ENCODE measurements at regions not wholly inside any gene's neighbourhood (a gene's known extent, or its start where the extent isn't known, plus 50 kb on each side); places are given as distances from the start of the nearest gene placed in this dataset.

- no peak for DNase-seq (ENCODE audit: low spot score)
- in situ Hi-C loops (cut with MboI; ENCODE audit: low sequenced_read_pairs, unreplicated experiment): no loop called here
- TF ChIP-seq CTCF (IDR thresholded peaks at IDR 0.05; ENCODE audit: borderline replicate concordance, control extremely low read depth, extremely low read depth, insufficient read depth, missing control alignments): no peak
Observed at GRCh38 chr21:38075833-38076587, 159.8 kb upstream of the KCNJ6 start.

GRCh38 chr21:38077569-38077968, 161.3 kb upstream of the KCNJ6 start:
- in situ Hi-C loops (cut with MboI; ENCODE audit: low sequenced_read_pairs, unreplicated experiment): no loop called here
- DNase-seq (ENCODE audit: low spot score): no peak
- TF ChIP-seq CTCF (IDR thresholded peaks at IDR 0.05; ENCODE audit: borderline replicate concordance, control extremely low read depth, extremely low read depth, insufficient read depth, missing control alignments): no peak

- TF ChIP-seq CTCF (IDR thresholded peaks at IDR 0.05; ENCODE audit: borderline replicate concordance, control extremely low read depth, extremely low read depth, insufficient read depth, missing control alignments): no peak
- in situ Hi-C loops (cut with MboI; ENCODE audit: low sequenced_read_pairs, unreplicated experiment): no loop called here
Observed at GRCh38 chr21:38080888-38081287, 164.6 kb upstream of the KCNJ6 start.

GRCh38 chr21:38081708-38082107, 165.5 kb upstream of the KCNJ6 start:
- TF ChIP-seq CTCF (IDR thresholded peaks at IDR 0.05; ENCODE audit: borderline replicate concordance, control extremely low read depth, extremely low read depth, insufficient read depth, missing control alignments): no peak
- in situ Hi-C loops (cut with MboI; ENCODE audit: low sequenced_read_pairs, unreplicated experiment): no loop called here
- DNase-seq (ENCODE audit: low spot score): no peak

More at GRCh38 chr21:38080888-38081287, 164.6 kb upstream of the KCNJ6 start:
- DNase-seq (ENCODE audit: low spot score): no peak

GRCh38 chr21:38082936-38083485, 166.8 kb upstream of the KCNJ6 start:
- in situ Hi-C loops (cut with MboI; ENCODE audit: low sequenced_read_pairs, unreplicated experiment): no loop called here
- no peak for TF ChIP-seq CTCF (IDR thresholded peaks at IDR 0.05; ENCODE audit: borderline replicate concordance, control extremely low read depth, extremely low read depth, insufficient read depth, missing control alignments)
- DNase-seq (ENCODE audit: low spot score): no peak

GRCh38 chr21:38083535-38083934, 167.3 kb upstream of the KCNJ6 start:
- in situ Hi-C loops (cut with MboI; ENCODE audit: low sequenced_read_pairs, unreplicated experiment): no loop called here
- DNase-seq (ENCODE audit: low spot score): no peak
- no peak for TF ChIP-seq CTCF (IDR thresholded peaks at IDR 0.05; ENCODE audit: borderline replicate concordance, control extremely low read depth, extremely low read depth, insufficient read depth, missing control alignments)

All from GM13976 (cell line).